ENCODE measurements at regions not wholly inside any gene's neighbourhood (a gene's known extent, or its start where the extent isn't known, plus 50 kb on each side); places are given as distances from the start of the nearest gene placed in this dataset.

GRCh38 chr13:107865318-107865575 is 350.1 kb downstream of the LIG4 start:
- peaks cover 35% of the 10 kb centered on the region for H4K20me1 ChIP-seq (replicated peaks; ENCODE audit: control insufficient read depth, insufficient read depth, low read length)
- peaks cover 18 to 28% of the 10 kb centered on the region in 2 experiments for H3K27me3 ChIP-seq (ENCODE audit: control insufficient read depth in 2 of 2, insufficient read depth in 2 of 2, low read length in 2 of 2)
- DNase-seq (ENCODE audit: extremely low read depth in 1 of 4, low spot score in 3 of 4) (peak in 3 of 4 experiments; percentile 21 to 25 (median 25)), ATAC-seq (no peak), FAIRE-seq (no peak)
- H3K9ac ChIP-seq (ENCODE audit: insufficient read depth in 1 of 2, low read depth in 2 of 2, low read length in 2 of 2) = no peak overlapping the region
- H3K4me2 ChIP-seq (ENCODE audit: insufficient read depth, low read length) = no peak overlapping the region
- H3K79me2 ChIP-seq (ENCODE audit: control insufficient read depth, insufficient read depth, low read length) = peaks cover under 1% of the 10 kb centered on the region; the same call in 1 of the 3 replicates
- H3K9me1 ChIP-seq (ENCODE audit: control insufficient read depth, insufficient read depth, low read length) = no peaks in the 10 kb centered on the region
- H3K4me3 ChIP-seq = no peak overlapping the region
- ChIA-PET CTCF (ENCODE audit: low intra/inter-chr PET ratio) (no interaction called here), POLR2A (interaction anchor here (1.1 to 2.2 kb wide), 10 partner anchors 8 to 109 kb away, joined by 3 to 7 read pairs (median 4); no protein-coding TSS in a partner anchor)
- peaks cover 22 to 31% of the 10 kb centered on the region in 2 experiments; a peak in 4 of 5 replicates for H3K4me1 ChIP-seq (replicated peaks in 1 of 2; ENCODE audit: control insufficient read depth in 2 of 2, insufficient read depth in 2 of 2, low read length in 2 of 2)
- in situ Hi-C loops (cut with MboI) = no loop called here
- H3K36me3 ChIP-seq (ENCODE audit: control insufficient read depth, insufficient read depth, low read length) = no peaks in the 10 kb centered on the region
- no peak overlapping the region for H2AFZ ChIP-seq (ENCODE audit: low read depth, low read length)
- H3K9me3 ChIP-seq (replicated peaks; ENCODE audit: control insufficient read depth, insufficient read depth, low read depth, low read length) = no peaks in the 10 kb centered on the region
- WGBS (ENCODE audit: insufficient coverage, low coverage, missing lambda C conversion rate) = 14% methylated on average over 2 of the region's 2 CpGs
- no peak for TF ChIP-seq MITF (IDR thresholded peaks at IDR 0.05)
- TF ChIP-seq KDM4B (IDR thresholded peaks at IDR 0.05; ENCODE audit: borderline replicate concordance in 2 of 2, low read depth in 1 of 2) = no peak
- TF ChIP-seq ZBTB7A (IDR thresholded peaks at IDR 0.05; ENCODE audit: borderline replicate concordance, control insufficient read depth, low read depth, low read length) = no peak
- TF ChIP-seq MCM2 (IDR thresholded peaks at IDR 0.05; ENCODE audit: low read depth) = no peak
- TF ChIP-seq POU5F1 (IDR thresholded peaks at IDR 0.05; ENCODE audit: borderline replicate concordance, low read depth, low read length, partially characterized antibody) = no peak
- TF ChIP-seq RERE (CRISPR knock-in tag; IDR thresholded peaks at IDR 0.05; ENCODE audit: borderline replicate concordance) = no peak
- no peak for TF ChIP-seq POLR2A (conservative IDR thresholded peaks at IDR 0.05)
- no peak for TF ChIP-seq CEBPB (tag; IDR thresholded peaks at IDR 0.05)
- no peak for TF ChIP-seq BRD9 (IDR thresholded peaks at IDR 0.05; ENCODE audit: low read depth, partially characterized antibody)
- no peak for TF ChIP-seq KAT8 (IDR thresholded peaks at IDR 0.05; ENCODE audit: low read depth)
- TF ChIP-seq MYC (IDR thresholded peaks at IDR 0.05; ENCODE audit: low read depth, low read length) = no peak
- TF ChIP-seq MYC (CRISPR knock-in tag; IDR thresholded peaks at IDR 0.05; ENCODE audit: borderline replicate concordance, low read depth) = no peak
- no TSS peak for BruUV-seq (replicated peaks)
- no peak overlapping the region for H3K27ac ChIP-seq (ENCODE audit: extremely low read depth, low read depth, low read length)
- intact Hi-C loops (cut with micrococcal nuclease) = loop anchor here (5.0 kb wide), 2 partner anchors 47 to 77 kb away; no protein-coding TSS in a partner anchor

Data from K562 (cell line).